GM12878 (cell line): ENCODE measurements at regions not wholly inside any gene's neighbourhood (a gene's known extent, or its start where the extent isn't known, plus 50 kb on each side); places are given as distances from the start of the nearest gene placed in this dataset.

Experiments used
- CREB1 ChIP-seq: IDR thresholded peaks from 2 replicates; pipeline ENCODE4 v1.6.1; 2012; ENCODE audit warnings: low read depth, mild to moderate bottlenecking, inconsistent platforms
- CREM ChIP-seq: IDR thresholded peaks from 2 replicates; pipeline ENCODE4 v1.6.1; 2014; ENCODE audit warnings: antibody characterized with exemption, low read depth
- EZH2 ChIP-seq: IDR thresholded peaks from 2 replicates; pipeline ENCODE4 v1.6.1; 2012; ENCODE audit warnings: low read depth, mild to moderate bottlenecking, control low read depth, inconsistent platforms, low read length, borderline replicate concordance; ENCODE audit not compliant: control insufficient read depth
- FOXK2 ChIP-seq: fragments of 450-650 bp; IDR thresholded peaks from 2 replicates; pipeline ENCODE4 v1.6.1; 2017; ENCODE audit warnings: mild to moderate bottlenecking, moderate library complexity
- NFYB ChIP-seq: IDR thresholded peaks from 2 replicates; pipeline ENCODE4 v1.6.1; 2011; ENCODE audit warnings: low read depth, mild to moderate bottlenecking, low read length, improper control_type of control experiment, moderate library complexity; ENCODE audit not compliant: insufficient read depth
- RAD21 ChIP-seq: IDR thresholded peaks from 2 replicates; pipeline ENCODE4 v1.6.1; 2011; ENCODE audit warnings: mild to moderate bottlenecking, low read depth, low read length, moderate library complexity; ENCODE audit not compliant: insufficient read depth
- SMC3 ChIP-seq: IDR thresholded peaks from 2 replicates; pipeline ENCODE4 v1.6.1; 2011; ENCODE audit warnings: low read length, improper control_type of control experiment, borderline replicate concordance
- STAT1 ChIP-seq: fragments of 450-650 bp; conservative IDR thresholded peaks from 2 replicates; pipeline ENCODE4 v1.6.1; 2014; ENCODE audit warnings: antibody characterized with exemption, mild to moderate bottlenecking
- ZNF274 ChIP-seq: IDR thresholded peaks from one replicate; pipeline ENCODE4 v1.8.0; 2011; ENCODE audit not compliant: insufficient read length, insufficient read depth
- ZSCAN29 ChIP-seq: fragments of 450-650 bp; IDR thresholded peaks from 2 replicates; pipeline ENCODE4 v1.6.1; 2017; ENCODE audit warnings: mild to moderate bottlenecking, moderate library complexity
- TF ChIP-seq, protein P1 (sequence below): IDR thresholded peaks from 2 replicates; pipeline ENCODE4 v1.6.1; 2012; ENCODE audit warnings: low read depth, low read length, improper control_type of control experiment
- TF ChIP-seq, protein P2 (sequence below), 3 experiments: IDR thresholded peaks in 2 of 3; conservative IDR thresholded peaks in 1 of 3; 2 replicates each; pipeline ENCODE4 v1.5.1; 2011; ENCODE audit warnings: low read depth in 3 of 3, low read length in 3 of 3, mild to moderate bottlenecking in 3 of 3, control low read depth in 2 of 3, moderate library complexity in 2 of 3, inconsistent platforms in 1 of 3, mixed read lengths in 1 of 3; ENCODE audit not compliant: control insufficient read depth in 2 of 3, insufficient read depth in 1 of 3; ENCODE audit errors: extremely low read depth in 1 of 3

DNA sequence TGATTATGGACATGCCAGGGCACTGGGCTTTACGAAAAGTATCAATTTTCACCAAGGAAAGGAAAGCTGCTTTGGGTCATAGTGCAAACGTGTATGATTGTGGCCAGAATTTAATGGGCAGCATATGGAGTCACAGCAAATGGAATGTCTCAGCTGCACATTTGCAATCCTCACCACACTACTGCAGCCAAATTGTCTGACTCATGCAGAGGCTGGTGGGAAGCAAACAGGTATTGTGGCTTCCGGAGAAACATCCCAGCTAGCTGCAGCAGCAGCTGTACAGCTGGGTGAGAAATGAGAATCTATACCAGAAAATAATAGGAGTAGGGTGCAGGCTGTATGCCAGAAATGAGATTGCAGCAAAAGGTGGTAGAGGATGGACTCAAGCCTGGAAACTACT is 374.7 kb upstream of the VWC2 start:
- TF ChIP-seq CREM (no peak), FOXK2 (no peak), EZH2 (no peak), RAD21 (no peak), CREB1 (no peak), SMC3 (no peak), ZSCAN29 (no peak), NFYB (no peak), STAT1 (no peak), ZNF274 (no peak)
- TF ChIP-seq, protein P1, sequence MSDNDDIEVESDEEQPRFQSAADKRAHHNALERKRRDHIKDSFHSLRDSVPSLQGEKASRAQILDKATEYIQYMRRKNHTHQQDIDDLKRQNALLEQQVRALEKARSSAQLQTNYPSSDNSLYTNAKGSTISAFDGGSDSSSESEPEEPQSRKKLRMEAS, result no peak
- TF ChIP-seq, protein P2, sequence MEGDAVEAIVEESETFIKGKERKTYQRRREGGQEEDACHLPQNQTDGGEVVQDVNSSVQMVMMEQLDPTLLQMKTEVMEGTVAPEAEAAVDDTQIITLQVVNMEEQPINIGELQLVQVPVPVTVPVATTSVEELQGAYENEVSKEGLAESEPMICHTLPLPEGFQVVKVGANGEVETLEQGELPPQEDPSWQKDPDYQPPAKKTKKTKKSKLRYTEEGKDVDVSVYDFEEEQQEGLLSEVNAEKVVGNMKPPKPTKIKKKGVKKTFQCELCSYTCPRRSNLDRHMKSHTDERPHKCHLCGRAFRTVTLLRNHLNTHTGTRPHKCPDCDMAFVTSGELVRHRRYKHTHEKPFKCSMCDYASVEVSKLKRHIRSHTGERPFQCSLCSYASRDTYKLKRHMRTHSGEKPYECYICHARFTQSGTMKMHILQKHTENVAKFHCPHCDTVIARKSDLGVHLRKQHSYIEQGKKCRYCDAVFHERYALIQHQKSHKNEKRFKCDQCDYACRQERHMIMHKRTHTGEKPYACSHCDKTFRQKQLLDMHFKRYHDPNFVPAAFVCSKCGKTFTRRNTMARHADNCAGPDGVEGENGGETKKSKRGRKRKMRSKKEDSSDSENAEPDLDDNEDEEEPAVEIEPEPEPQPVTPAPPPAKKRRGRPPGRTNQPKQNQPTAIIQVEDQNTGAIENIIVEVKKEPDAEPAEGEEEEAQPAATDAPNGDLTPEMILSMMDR (IDR thresholded peaks at IDR 0.05 in 2 of 3, conservative IDR thresholded peaks at IDR 0.05 in 1 of 3; ENCODE audit: control insufficient read depth in 2 of 3, extremely low read depth in 1 of 3, insufficient read depth in 1 of 3, low read depth in 3 of 3, low read length in 3 of 3), result no peak
